GM19397 (cell line): ENCODE measurements at regions not wholly inside any gene's neighbourhood (a gene's known extent, or its start where the extent isn't known, plus 50 kb on each side); places are given as distances from the start of the nearest gene placed in this dataset.

Source experiments
- ATAC-seq: cut with Tn5 transposase; IDR thresholded peaks from one replicate; pipeline ENCODE4 v1.9.1; 2021; ENCODE audit warnings: mild to moderate bottlenecking, moderate library complexity; ENCODE audit not compliant: unreplicated experiment

GRCh38 chr1:199710974-199711373, 316.5 kb upstream of the NR5A2 start:
- ATAC-seq = no peak

GRCh38 chr1:199716729-199717128, 310.8 kb upstream of the NR5A2 start:
- ATAC-seq = no peak

- ATAC-seq = no peak
Measured at GRCh38 chr1:199719156-199719842, 308.2 kb upstream of the NR5A2 start.

- no peak for ATAC-seq
Measured at GRCh38 chr1:199720496-199720895, 307.0 kb upstream of the NR5A2 start.

- ATAC-seq = no peak
Measured at GRCh38 chr1:199721001-199721400, 306.5 kb upstream of the NR5A2 start.

DNA sequence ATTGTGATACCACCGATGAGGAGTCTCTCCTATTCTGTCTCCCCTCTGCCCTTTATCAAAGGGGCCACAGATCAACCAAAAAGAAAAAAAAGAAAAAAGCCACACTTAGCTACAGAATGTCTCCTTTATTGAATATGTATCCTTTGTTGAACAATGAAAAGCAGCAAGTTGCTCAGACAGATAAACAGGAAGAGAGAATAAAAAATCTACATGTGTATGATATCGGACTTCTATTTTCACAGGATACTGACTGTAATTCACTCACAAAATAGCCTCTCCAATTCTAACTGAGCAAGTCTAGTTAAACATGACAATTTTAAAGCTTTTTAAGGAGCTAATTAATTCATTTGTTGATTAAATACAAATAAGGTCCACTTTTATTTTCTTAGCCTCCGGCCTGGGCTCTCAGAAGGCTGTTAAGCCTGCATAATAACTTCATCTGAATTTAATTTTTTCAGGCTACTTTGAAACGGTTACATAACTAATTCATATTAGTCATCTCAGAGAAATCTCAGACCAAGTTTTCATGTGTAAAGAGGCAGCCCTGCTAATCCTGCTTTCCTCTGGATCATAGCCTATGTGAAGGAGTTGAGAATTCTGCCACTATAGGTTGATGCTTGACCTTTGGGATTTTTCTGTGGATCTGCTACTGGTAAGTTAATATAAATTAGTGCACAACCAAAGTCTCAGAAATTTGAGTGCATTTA, 304.1 kb upstream of the NR5A2 start:
- no peak for ATAC-seq

DNA sequence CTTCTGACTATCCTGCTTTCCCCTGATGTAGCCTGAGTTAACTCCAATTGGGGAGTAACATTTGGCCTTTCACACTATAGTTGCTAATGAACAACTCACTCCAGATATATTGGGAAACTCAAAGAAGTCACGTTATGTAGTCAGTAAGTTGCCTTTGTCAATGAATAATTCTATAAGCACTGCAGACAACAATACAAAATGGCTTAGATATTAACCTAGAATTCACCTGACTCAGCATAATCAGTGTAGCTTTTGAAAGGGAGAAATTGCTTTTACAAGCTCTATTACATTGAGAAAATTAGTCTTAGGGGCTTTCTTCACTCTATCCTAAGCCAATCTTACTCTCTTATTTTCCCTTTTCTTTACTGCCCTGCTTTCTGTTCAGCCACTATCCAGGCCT, 303.5 kb upstream of the NR5A2 start:
- ATAC-seq = no peak

GRCh38 chr1:199725002-199725565, 302.4 kb upstream of the NR5A2 start:
- no peak for ATAC-seq

DNA sequence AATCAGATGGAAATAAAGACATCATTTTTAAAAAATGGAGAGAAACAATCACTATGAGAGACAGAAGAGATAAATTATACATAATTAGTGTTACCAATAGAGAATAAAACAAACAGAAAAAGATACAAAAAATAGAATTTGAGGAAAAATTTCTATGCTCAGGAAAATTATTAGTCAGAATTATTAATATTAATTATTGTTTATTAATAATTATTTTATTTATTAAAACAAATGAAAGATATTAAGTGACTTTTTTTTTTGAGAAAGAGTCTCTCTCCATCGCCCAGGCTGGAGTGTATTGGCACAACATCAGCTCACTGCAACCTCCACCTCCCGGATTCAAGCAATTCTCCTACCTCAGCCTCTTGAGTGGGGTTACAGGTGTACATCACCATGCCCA, 299.8 kb upstream of the NR5A2 start:
- ATAC-seq = no peak

GRCh38 chr1:199728345-199728744, 299.2 kb upstream of the NR5A2 start:
- ATAC-seq = no peak

DNA sequence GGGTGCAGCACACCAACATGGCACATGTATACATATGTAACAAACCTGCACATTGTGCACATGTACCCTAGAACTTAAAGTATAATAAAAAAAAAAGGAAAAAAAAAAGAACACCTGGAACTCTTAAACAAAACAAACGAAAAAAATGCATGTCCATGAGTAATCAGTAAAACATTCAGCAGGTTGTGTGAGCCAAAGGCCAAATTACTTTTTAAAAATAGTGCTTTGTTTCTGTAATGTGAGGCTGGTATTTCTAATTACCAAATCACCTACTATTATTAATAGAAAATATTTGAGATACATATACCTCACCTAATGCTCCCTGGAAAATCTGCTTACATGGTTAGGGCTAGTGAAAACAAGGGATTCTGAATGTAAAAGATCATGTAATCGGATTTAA, 294.4 kb upstream of the NR5A2 start:
- no peak for ATAC-seq

DNA sequence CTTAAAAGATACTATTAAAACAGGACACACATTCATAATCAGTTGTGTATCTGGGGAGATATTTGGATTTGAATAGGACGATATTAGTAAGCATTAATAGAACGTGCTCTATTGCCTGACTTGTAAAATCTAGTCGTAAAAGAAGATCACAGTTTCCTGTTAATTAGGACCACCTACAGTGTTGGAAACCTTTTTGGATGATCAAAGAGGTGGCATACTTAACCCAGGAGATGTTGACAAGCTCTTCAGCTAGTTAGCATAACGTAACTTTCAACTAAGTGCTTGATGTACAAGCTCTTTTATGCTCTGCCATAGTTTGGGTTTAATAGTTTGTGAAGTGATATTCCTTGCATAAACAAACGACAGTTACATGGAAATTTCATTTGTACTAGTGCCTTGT, 293.3 kb upstream of the NR5A2 start:
- ATAC-seq = no peak

DNA sequence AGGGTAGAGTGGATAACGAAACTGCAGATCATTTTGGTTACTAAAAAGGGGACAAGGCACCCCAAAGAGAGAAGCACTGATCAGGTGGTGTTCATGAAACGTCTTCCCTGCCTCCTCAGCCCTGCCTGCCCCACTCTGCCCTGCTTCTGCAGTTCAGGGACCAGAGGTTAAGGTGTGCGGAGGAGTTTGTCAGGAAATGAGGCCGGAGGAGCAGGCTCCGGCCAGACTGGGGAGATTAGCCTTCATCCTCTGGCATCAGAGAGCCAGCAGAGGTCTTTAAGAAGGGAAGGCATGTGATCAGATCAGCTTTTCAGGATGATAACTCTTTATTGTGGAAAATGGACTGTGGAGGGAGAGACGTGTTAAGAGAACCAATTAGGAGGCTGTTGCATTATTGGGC, 291.9 kb upstream of the NR5A2 start:
- no peak for ATAC-seq

DNA sequence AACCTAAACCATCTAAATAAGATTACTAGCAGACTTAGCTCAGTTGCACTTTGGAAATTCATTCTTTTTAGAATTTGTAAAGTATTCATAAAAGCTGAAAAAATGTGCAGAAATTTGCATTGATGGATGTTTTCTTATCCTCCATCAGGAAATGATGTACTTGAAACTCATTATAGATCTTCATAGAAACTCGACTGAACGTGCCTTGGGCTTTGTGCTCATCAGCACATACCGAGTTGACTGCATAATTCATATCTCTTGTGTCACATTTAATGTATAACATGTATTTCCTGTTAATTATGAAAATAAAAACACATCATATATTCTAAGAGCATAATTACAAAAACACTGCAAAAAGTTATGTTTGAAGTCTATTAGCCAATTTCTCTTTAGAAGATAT, 290.9 kb upstream of the NR5A2 start:
- no peak for ATAC-seq

DNA sequence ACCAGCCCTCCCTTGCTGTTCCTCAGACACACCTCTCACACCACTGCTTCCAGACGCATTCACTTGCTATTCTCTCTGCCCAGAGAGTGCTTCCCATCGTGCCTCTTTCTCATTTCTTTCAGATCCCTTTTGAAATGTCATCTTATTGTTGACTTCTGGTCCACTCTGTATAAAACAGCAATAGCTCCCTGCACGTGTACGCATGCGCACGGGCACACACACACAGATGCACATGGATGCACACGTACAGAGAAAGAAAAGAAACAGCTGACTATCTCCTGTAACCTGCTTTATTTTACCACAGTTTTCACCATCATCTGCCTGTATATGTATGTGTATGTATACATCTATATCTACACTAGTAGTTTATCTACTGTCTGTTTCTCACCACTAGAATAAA, 285.9 kb upstream of the NR5A2 start:
- no peak for ATAC-seq

DNA sequence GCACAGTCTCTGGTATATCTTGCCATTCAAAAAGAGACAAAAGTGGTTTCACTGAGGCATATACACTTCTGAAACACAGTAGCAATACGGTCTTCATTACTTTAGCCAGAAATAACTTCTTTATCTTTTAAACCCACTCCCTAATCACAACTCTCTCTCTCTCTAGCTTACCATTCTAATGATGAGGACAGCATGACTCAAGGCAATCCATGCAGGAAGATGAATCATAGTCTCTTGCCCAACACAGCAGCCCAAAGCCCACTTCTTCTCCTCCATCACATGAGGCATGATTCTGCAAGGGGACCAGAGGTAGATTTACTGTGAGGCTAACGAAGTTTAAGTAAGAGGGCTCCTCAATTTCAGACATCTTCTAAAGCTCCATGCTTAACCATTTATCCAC, 285.0 kb upstream of the NR5A2 start:
- no peak for ATAC-seq

GRCh38 chr1:199743227-199743626, 284.3 kb upstream of the NR5A2 start:
- no peak for ATAC-seq

- no peak for ATAC-seq
Measured at GRCh38 chr1:199746666-199747384, 280.7 kb upstream of the NR5A2 start.

- no peak for ATAC-seq
Measured at GRCh38 chr1:199747984-199748383, 279.5 kb upstream of the NR5A2 start.

GRCh38 chr1:199751506-199751905, 276.0 kb upstream of the NR5A2 start:
- ATAC-seq = no peak

GRCh38 chr1:199751962-199752687, 275.4 kb upstream of the NR5A2 start:
- ATAC-seq = no peak
